Calu3 (cell line): ENCODE measurements at regions not wholly inside any gene's neighbourhood (a gene's known extent, or its start where the extent isn't known, plus 50 kb on each side); places are given as distances from the start of the nearest gene placed in this dataset.

Experiments used
- BruUV-seq: library from RNA; stranded (reverse); fragments of 400-500 nt; replicated peaks from 2 replicates; lab custom pipeline; 2021; lab: Mats Ljungman, UMichigan
- CTCF ChIA-PET: fragments of 300-600 bp; sonication (Branson Sonifier 250); formaldehyde crosslinking; loops from one replicate; lab custom pipeline; 2022; ENCODE audit warnings: antibody characterized with exemption; lab: Charles Lee
- DNase-seq: peaks from one replicate; pipeline ENCODE4 v3.0.0; 2022
- H3K27ac Mint-ChIP-seq: one replicate; pipeline ENCODE4 v1.8.0; 2022; ENCODE audit warnings: mixed read lengths; ENCODE audit not compliant: unreplicated experiment
- H3K27me3 Mint-ChIP-seq: one replicate; pipeline ENCODE4 v1.8.0; 2022; ENCODE audit warnings: mixed read lengths; ENCODE audit not compliant: unreplicated experiment
- H3K36me3 Mint-ChIP-seq: one replicate; pipeline ENCODE4 v1.8.0; 2022; ENCODE audit warnings: mild to moderate bottlenecking, moderate library complexity, mixed read lengths; ENCODE audit not compliant: insufficient read depth, unreplicated experiment
- H3K4me1 Mint-ChIP-seq: one replicate; pipeline ENCODE4 v1.8.0; 2022; ENCODE audit warnings: mild to moderate bottlenecking, low read depth, mixed read lengths; ENCODE audit not compliant: unreplicated experiment
- H3K4me3 Mint-ChIP-seq: one replicate; pipeline ENCODE4 v1.8.0; 2022; ENCODE audit warnings: mild to moderate bottlenecking, low read depth, moderate library complexity, mixed read lengths; ENCODE audit not compliant: unreplicated experiment
- H3K9me3 Mint-ChIP-seq: one replicate; pipeline ENCODE4 v1.8.0; 2022; ENCODE audit warnings: low read depth, mixed read lengths; ENCODE audit not compliant: unreplicated experiment
- CTCF ChIP-seq: fragments of 200-600 bp; IDR thresholded peaks from one replicate; pipeline ENCODE4 v1.8.0; 2022; ENCODE audit warnings: antibody characterized with exemption; ENCODE audit not compliant: unreplicated experiment
- intact Hi-C: fragments of 100-400 bp; cut with micrococcal nuclease; formaldehyde crosslinking; loops from one replicate; pipeline ENCODE4 v1.10.0; 2022; ENCODE audit not compliant: unreplicated experiment

- Mint-ChIP-seq H3K27ac (no peak overlapping the region), H3K9me3 (peaks cover 4% of the 10 kb centered on the region), H3K27me3 (no peaks in the 10 kb centered on the region), H3K4me3 (no peak overlapping the region), H3K4me1 (no peaks in the 10 kb centered on the region), H3K36me3 (no peaks in the 10 kb centered on the region)
- DNase-seq, result no peak
- BruUV-seq, result no TSS peak
- no peak for TF ChIP-seq CTCF
- intact Hi-C loops, result no loop called here
- CTCF ChIA-PET, result interaction anchor here (0.7 kb wide), 1 partner anchor 13 kb away, joined by 3 read pairs; no protein-coding TSS in a partner anchor
Measured at GRCh38 chr13:23060959-23061358, 119.8 kb upstream of the SGCG start.

GRCh38 chr13:23067129-23067528, 113.7 kb upstream of the SGCG start:
- Mint-ChIP-seq H3K9me3 (peaks cover 4% of the 10 kb centered on the region), H3K4me3 (no peak overlapping the region), H3K4me1 (no peaks in the 10 kb centered on the region), H3K27me3 (no peaks in the 10 kb centered on the region), H3K36me3 (no peaks in the 10 kb centered on the region), H3K27ac (no peak overlapping the region)
- CTCF ChIA-PET, result no interaction called here
- no TSS peak for BruUV-seq
- TF ChIP-seq CTCF, result no peak
- intact Hi-C loops, result no loop called here
- no peak for DNase-seq

GRCh38 chr13:23069566-23069965, 111.2 kb upstream of the SGCG start:
- intact Hi-C loops, result no loop called here

GRCh38 chr13:23074075-23074828, 106.5 kb upstream of the SGCG start:
- no peak for DNase-seq
- Mint-ChIP-seq H3K4me1 (no peaks in the 10 kb centered on the region), H3K4me3 (no peak overlapping the region), H3K36me3 (no peaks in the 10 kb centered on the region), H3K27me3 (no peaks in the 10 kb centered on the region), H3K27ac (no peak overlapping the region), H3K9me3 (peaks cover 2% of the 10 kb centered on the region)
- intact Hi-C loops, result no loop called here
- no peak for TF ChIP-seq CTCF
- no TSS peak for BruUV-seq
- CTCF ChIA-PET, result interaction anchor here (0.6 kb wide), 1 partner anchor 13 kb away, joined by 3 read pairs; no protein-coding TSS in a partner anchor

More at GRCh38 chr13:23069566-23069965, 111.2 kb upstream of the SGCG start:
- Mint-ChIP-seq H3K4me1 (no peaks in the 10 kb centered on the region), H3K27ac (no peak overlapping the region), H3K36me3 (no peaks in the 10 kb centered on the region), H3K4me3 (no peak overlapping the region), H3K9me3 (peaks cover 4% of the 10 kb centered on the region), H3K27me3 (no peaks in the 10 kb centered on the region)
- no TSS peak for BruUV-seq
- DNase-seq, result no peak
- CTCF ChIA-PET, result no interaction called here
- no peak for TF ChIP-seq CTCF
